Cardiac muscle cell (in vitro differentiated cells and primary cell): ENCODE measurements at regions not wholly inside any gene's neighbourhood (a gene's known extent, or its start where the extent isn't known, plus 50 kb on each side); places are given as distances from the start of the nearest gene placed in this dataset.

Experiments used
- DNase-seq, 2 donors: peaks; one replicate each; pipeline versions ENCODE4 v3.0.0 to v3.0.0-alpha.2; 2010 to 2017; ENCODE audit warnings: low read depth in 1 of 2, low spot score in 1 of 2
- H3K27ac ChIP-seq: fragments of 200-600 bp; sonication (generic); 2 replicates; pipeline ENCODE4 v1.5.1; 2016
- H3K27me3 ChIP-seq: fragments of 200-600 bp; sonication (generic); 2 replicates; pipeline ENCODE4 v1.6.0; 2016; ENCODE audit warnings: control low read depth
- H3K36me3 ChIP-seq: fragments of 200-600 bp; sonication (generic); 2 replicates; pipeline ENCODE4 v1.5.1; 2016; ENCODE audit warnings: control low read depth
- H3K4me1 ChIP-seq: fragments of 200-600 bp; sonication (generic); 2 replicates; pipeline ENCODE4 v1.8.1; 2017; ENCODE audit warnings: low read depth, mild to moderate bottlenecking, mixed run types
- H3K4me3 ChIP-seq: fragments of 200-600 bp; sonication (generic); 2 replicates; pipeline ENCODE4 v1.5.1; 2016; ENCODE audit warnings: mild to moderate bottlenecking
- H3K9me3 ChIP-seq: fragments of 200-600 bp; sonication (generic); 2 replicates; pipeline ENCODE4 v1.5.1; 2017; ENCODE audit warnings: low read depth, mild to moderate bottlenecking, control low read depth
- TF ChIP-seq, protein P1 (sequence below): IDR thresholded peaks from 2 replicates; pipeline ENCODE4 v1.5.1; 2012; ENCODE audit warnings: low read depth, mild to moderate bottlenecking, low read length

DNA sequence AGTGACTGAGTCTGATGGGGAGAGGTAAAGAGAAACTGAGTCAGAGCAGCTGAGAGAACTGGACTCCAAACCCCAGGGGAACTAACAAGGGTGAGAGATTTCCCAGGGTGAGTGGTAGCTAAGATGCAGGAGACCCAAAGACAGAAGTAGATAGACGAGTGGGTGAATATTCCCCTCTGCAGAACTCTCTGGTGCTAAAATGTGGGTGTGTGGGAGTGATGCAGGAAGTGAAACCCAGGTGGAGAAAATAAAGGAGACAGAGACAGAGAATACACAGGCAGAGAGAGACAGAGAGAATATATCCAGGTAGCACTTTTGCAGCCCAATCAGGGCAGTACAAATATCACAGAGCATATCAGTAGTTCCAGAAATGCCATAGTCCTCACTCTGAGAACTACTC is 212.5 kb upstream of the ZIC3 start:
- no peak overlapping the region for H3K27ac ChIP-seq
- H3K27me3 ChIP-seq: no peaks in the 10 kb centered on the region
- no peak for DNase-seq
- H3K9me3 ChIP-seq: no peaks in the 10 kb centered on the region
- H3K36me3 ChIP-seq: no peaks in the 10 kb centered on the region
- no peak overlapping the region for H3K4me3 ChIP-seq
- TF ChIP-seq, protein P1, sequence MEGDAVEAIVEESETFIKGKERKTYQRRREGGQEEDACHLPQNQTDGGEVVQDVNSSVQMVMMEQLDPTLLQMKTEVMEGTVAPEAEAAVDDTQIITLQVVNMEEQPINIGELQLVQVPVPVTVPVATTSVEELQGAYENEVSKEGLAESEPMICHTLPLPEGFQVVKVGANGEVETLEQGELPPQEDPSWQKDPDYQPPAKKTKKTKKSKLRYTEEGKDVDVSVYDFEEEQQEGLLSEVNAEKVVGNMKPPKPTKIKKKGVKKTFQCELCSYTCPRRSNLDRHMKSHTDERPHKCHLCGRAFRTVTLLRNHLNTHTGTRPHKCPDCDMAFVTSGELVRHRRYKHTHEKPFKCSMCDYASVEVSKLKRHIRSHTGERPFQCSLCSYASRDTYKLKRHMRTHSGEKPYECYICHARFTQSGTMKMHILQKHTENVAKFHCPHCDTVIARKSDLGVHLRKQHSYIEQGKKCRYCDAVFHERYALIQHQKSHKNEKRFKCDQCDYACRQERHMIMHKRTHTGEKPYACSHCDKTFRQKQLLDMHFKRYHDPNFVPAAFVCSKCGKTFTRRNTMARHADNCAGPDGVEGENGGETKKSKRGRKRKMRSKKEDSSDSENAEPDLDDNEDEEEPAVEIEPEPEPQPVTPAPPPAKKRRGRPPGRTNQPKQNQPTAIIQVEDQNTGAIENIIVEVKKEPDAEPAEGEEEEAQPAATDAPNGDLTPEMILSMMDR: no peak
- H3K4me1 ChIP-seq: no peaks in the 10 kb centered on the region

- H3K27me3 ChIP-seq: no peaks in the 10 kb centered on the region
- no peaks in the 10 kb centered on the region for H3K36me3 ChIP-seq
- no peaks in the 10 kb centered on the region for H3K4me1 ChIP-seq
- TF ChIP-seq, protein P1: no peak
- no peaks in the 10 kb centered on the region for H3K9me3 ChIP-seq
- DNase-seq: no peak
- no peak overlapping the region for H3K4me3 ChIP-seq
- no peak overlapping the region for H3K27ac ChIP-seq
Measured at GRCh38 chrX:137352101-137352660, 213.7 kb upstream of the ZIC3 start.

DNA sequence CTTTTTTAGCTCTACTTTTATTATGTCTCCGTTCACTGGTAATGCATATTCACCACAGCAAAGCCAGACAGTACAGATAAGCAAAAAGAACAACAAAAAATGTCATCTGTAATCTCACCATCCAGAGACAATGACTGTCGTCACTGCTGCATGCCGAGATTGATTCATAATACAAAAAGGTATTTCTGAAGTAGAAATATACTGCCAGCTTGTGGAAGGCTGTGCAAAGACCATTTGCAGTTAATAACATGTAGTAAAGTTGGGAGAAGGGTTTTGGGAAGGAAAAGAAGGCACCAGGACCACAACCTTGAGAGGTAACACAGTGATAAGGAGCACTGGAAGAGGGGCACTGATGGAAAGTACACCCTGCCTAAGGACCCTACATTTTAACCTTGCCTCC is 223.0 kb upstream of the ZIC3 start:
- TF ChIP-seq, protein P1: no peak

DNA sequence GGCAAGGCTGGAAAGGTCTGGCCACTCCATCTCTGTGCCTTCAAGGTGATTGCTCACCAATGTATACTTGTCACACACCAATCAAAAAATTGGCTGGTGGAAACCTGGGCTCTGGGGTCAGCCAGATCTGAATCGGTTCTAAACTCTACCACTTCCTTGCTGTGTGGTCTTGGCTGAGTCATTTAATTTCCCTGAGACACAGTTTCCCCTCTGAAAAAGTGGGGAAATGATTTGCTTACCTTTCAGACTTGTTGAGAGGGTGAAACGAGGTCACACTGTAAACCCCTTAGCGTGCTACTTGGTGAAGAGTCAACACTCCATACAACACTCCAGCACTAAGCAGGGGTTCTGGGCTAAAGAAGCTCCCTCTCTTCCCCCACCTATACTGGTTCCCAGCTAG is 252.3 kb upstream of the ZIC3 start:
- Histone ChIP-seq H3K27ac (no peak overlapping the region), H3K9me3 (no peaks in the 10 kb centered on the region), H3K27me3 (no peaks in the 10 kb centered on the region), H3K36me3 (no peaks in the 10 kb centered on the region), H3K4me1 (no peaks in the 10 kb centered on the region), H3K4me3 (no peak overlapping the region)
- TF ChIP-seq, protein P1: no peak
- no peak for DNase-seq

More for the DNA sequence above, 223.0 kb upstream of the ZIC3 start:
- Histone ChIP-seq H3K27ac (no peak overlapping the region), H3K4me1 (no peaks in the 10 kb centered on the region), H3K9me3 (no peaks in the 10 kb centered on the region), H3K36me3 (no peaks in the 10 kb centered on the region), H3K27me3 (no peaks in the 10 kb centered on the region), H3K4me3 (no peak overlapping the region)
- no peak for DNase-seq

- Histone ChIP-seq H3K4me3 (no peak overlapping the region), H3K27me3 (no peaks in the 10 kb centered on the region), H3K4me1 (no peaks in the 10 kb centered on the region), H3K36me3 (no peaks in the 10 kb centered on the region), H3K27ac (no peak overlapping the region), H3K9me3 (no peaks in the 10 kb centered on the region)
- TF ChIP-seq, protein P1: no peak
- DNase-seq: no peak
Measured at GRCh38 chrX:137305404-137305803, 260.5 kb upstream of the ZIC3 start.

- Histone ChIP-seq H3K36me3 (no peaks in the 10 kb centered on the region), H3K4me1 (no peaks in the 10 kb centered on the region), H3K9me3 (no peaks in the 10 kb centered on the region), H3K27me3 (no peaks in the 10 kb centered on the region), H3K4me3 (no peak overlapping the region), H3K27ac (no peak overlapping the region)
- no peak for DNase-seq
- TF ChIP-seq, protein P1: no peak
Measured at GRCh38 chrX:137297167-137297566, 263.4 kb upstream of the GPR101 start.
